Tongue (tissue), 1 donor: ENCODE measurements at regions not wholly inside any gene's neighbourhood (a gene's known extent, or its start where the extent isn't known, plus 50 kb on each side); places are given as distances from the start of the nearest gene placed in this dataset.
A peak's percentile ranks its signal among the peaks of the same experiment; 100 is the strongest.

Experiments
- DNase-seq: peaks from one replicate; pipeline ENCODE4 v3.0.0-alpha.2; 2015

GRCh38 chr4:67109276-67109675 is 436.0 kb downstream of the CENPC start:
- no peak for DNase-seq

DNA sequence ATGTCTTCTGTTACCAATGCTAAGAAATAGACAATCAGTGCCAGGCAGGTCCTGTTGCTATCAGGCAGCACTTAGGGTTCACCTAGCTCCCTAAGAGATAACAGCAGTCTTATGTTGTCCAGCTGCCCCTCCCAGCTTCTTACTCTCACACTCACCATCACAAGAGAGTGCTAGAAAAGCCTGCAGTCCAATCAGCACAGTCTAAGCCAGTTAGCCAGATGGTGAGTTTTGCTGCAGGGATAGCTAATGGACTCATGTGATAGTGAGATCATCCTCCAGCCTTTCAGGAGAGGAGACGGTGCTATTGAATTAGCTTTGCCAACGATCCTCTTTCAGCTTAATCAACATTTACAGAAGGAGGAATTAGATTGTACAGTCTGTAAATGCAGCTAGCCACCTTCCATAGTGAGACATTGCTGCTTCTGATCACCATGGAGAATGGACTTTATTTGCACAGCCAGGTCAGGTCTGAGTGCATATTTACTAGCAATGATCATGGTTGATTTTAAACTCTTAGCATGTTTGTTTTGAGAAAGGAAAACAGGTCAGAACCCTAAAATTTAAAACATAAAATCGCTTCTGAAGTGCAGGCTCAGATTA is 438.3 kb downstream of the CENPC start:
- peak; percentile 24 for DNase-seq

DNA sequence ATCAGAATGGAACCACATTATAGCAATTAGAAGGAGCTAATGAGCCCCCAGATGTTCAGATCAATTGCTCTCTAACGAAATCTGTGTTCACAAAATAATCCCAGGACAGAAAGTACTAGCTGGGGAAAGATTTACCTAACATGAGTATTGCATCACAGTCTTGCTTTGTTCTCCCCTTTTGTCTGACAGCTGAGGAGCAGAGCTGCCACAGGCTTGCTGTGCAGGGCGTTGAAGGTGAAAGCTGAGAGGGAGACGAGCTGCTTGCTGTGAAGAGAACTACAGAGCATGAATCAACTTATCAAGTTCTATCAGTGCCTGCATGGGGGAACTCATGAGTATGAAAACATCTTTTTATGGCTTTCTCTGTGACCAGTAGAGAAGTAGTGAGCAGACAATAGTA is 441.2 kb downstream of the CENPC start:
- DNase-seq, result no peak

DNA sequence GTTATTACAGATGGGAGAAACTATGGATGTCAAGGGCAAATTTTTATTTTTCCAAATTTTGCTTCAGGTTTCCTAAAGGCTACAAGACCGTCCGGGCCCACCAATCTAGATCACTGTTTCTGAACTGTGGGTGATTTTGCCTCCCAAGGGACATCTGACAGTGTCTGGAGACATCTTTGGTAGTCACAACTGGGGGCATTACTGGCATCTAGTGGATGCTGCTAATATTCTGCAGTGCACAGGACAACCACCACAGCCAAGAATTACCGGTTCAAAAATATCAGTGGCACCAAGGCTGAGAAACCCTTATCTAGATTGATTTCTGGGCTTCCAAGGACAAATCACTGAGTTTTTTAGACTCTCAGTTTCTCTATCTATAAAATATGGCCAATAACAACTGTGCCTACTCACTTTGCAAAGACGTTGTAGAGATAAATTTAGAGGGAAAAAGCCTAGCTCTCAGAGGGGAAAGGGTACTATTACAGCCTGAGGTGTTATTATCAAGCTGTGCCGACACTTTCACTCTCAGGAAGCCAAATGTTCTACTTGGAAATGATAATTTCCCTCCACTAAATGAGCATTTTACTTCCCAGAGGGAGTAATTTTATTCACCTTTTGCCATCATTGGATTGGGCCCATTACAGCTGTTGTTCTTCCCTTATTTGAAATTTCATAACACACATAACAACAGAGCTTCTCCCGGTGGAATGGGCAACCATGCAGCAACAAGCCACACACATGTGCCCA is 442.1 kb downstream of the CENPC start:
- DNase-seq, result no peak

DNA sequence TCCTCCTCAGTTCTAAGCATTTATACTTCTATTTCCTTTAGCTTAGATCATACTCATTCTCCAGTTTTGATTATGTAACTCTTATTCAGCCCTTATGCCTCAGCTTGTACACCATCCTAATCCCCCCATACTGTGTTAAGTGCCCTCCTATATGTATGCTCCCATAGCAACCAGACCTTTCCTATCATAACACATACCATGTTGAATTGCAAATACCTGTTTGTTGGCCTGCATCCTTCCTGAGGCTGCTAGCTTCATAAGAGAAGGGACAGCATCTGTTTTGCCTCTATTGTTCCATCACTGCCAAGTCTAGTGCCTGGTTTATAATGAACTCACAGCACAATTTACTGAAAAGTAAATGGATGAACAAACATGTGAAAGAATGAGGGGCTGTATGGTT is 443.7 kb downstream of the CENPC start:
- DNase-seq, result no peak

- DNase-seq, result no peak
Measured at GRCh38 chr4:67092351-67092750, 453.0 kb downstream of the CENPC start.

DNA sequence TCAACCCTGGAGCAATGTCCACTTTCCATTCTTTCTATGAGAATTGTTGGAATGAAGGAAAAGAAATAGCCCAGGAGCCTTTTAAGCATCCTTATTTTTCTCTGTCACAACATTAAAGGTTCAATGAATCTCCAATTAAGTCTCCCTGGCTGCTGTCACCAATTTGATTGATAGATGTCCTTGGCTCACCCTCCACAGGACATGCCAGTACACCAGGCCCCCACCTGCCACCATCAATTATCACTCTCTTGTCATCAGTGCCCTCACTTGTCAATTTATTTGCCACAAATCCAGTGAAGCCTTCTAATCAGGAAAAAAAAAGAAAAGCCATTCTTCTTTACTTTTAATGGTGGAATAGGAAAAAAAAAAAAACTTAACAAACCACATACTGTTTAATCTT is 453.6 kb downstream of the CENPC start:
- DNase-seq, result no peak

DNA sequence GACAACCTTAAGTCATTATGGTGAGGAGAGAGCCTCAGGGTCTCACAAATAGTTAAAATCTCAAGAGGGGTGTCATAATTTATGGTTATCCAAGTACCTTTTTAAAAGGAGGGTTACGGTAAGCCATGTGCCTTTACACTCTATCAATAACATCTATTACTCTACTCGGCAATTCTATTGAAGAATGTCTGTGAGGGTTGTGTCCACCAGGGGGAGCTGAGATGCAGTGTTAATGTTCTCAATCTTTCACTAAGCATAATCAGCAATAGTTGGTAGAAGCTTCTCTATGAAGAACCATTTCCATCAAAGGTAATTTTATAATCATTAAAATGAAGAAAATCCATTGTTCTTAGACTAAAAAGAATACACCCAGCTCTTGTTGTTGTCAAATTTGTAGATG is 457.4 kb downstream of the CENPC start:
- no peak for DNase-seq

- DNase-seq, result no peak
Measured at GRCh38 chr4:67084783-67085182, 460.5 kb downstream of the CENPC start.

GRCh38 chr4:67083496-67083895 is 461.8 kb downstream of the CENPC start:
- no peak for DNase-seq

- DNase-seq, result no peak
Measured at GRCh38 chr4:67082746-67083145, 462.6 kb downstream of the CENPC start.

GRCh38 chr4:67080046-67080557 is 465.2 kb downstream of the CENPC start:
- DNase-seq, result no peak

- DNase-seq, result no peak
Measured at GRCh38 chr4:67071641-67072040, 473.7 kb downstream of the CENPC start.

DNA sequence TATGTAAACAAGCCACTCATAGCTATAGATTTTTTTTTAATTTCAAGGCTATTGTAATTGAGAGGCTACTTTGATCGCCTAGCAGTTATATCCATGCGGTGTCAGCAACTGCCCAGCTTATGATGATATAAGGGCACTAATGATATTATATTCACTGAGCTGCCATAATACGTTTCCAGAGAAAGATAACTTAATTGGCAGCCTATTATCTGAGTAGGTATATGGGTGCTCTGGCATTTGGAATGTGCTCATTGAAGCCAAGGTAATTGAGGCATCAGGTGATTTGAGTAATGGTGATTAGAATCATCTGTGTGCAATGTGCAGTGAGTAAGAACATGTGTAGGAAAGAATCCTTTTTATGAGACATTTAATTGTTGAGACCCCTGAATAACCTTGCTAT is 490.0 kb downstream of the CENPC start:
- peak; percentile 5 for DNase-seq

DNA sequence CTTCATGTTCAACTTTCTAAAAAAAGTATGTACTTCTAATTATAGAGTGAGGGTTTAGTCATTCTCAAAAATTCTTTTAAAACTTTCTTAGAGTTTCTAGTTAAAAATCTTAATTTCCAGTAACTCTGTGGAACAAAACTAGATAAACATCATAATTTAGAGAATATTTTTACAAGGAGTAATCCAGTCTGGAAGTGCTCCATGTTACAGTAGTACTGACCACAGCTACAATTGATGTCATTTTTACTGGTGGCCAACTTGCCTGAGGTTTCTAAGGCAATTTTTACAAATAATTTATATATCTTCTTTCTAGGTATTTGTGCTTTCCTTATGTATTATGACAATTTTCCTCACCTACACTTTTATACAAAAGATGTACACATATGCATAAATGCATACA is 490.4 kb downstream of the CENPC start:
- no peak for DNase-seq

GRCh38 chr4:67052814-67053675 is 492.3 kb downstream of the CENPC start:
- DNase-seq, result no peak

- DNase-seq, result no peak
Measured at GRCh38 chr4:67051000-67051789, 494.1 kb downstream of the CENPC start.

DNA sequence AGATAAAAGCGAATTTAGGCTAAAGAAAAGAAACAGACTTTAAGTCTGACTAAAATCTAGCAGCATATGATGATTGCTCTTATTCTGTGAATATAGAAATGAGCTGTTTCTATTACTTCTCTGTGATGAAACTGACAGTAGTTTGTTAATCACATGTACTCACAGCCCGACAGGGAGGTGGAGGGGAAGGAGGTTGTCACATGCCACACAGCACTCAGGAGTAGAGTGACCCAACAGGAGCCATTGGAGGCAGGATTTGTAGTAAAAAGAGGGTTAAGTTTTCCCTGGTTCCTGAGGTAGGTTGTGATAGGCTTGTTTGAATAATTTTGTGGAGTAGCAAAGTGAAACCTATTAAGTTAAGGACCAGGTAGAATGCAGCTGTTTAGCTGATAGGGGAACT is 495.9 kb downstream of the CENPC start:
- DNase-seq, result no peak

- no peak for DNase-seq
Measured at GRCh38 chr4:67048530-67048929, 496.8 kb downstream of the CENPC start.

DNA sequence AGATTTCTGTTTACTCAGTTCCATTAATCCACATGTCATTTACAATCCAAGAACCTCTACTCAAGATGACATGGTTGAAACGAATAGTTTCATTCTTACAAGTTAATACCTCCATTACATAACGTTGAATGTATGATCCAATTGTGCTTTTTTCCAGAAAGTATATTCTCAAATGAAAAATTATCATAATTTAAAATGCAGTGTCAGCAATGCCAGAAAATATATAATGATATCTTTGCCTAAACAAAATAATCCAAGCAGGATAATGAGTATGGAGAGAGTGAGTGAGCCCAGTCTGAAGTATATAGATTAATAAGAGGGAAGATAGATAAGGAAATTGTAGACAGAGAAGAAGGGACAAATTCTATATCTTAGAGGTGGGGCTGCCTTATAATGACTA is 505.0 kb downstream of the CENPC start:
- DNase-seq, result no peak

GRCh38 chr4:67038228-67038566 is 507.1 kb downstream of the CENPC start:
- no peak for DNase-seq

GRCh38 chr4:67037504-67038227 is 507.6 kb downstream of the CENPC start:
- DNase-seq, result no peak
